ENCODE measurements at regions not wholly inside any gene's neighbourhood (a gene's known extent, or its start where the extent isn't known, plus 50 kb on each side); places are given as distances from the start of the nearest gene placed in this dataset.

DNA sequence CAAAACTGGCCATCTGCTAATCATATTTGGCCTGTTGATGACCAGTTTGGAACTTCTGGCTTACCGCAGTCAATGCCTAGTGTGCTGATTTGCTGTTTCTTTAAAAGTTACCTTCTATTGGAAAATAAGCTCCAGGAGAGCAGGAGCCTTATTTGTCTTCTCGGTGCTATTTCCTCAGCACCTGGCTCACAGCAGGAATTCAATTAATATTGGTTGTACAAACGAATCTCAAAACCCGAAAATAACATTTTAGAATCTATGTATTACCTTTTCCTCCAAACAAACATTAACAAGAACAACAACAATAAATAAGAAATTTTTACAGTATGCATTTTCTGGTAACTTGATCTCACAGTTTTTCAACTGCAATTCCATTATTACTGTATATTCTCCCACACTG, 1080.7 kb upstream of the MAP3K7 start:
- in situ Hi-C loops (cut with HindIII; ENCODE audit: low sequenced_read_pairs), result no loop called here
- TF ChIP-seq, protein P1, sequence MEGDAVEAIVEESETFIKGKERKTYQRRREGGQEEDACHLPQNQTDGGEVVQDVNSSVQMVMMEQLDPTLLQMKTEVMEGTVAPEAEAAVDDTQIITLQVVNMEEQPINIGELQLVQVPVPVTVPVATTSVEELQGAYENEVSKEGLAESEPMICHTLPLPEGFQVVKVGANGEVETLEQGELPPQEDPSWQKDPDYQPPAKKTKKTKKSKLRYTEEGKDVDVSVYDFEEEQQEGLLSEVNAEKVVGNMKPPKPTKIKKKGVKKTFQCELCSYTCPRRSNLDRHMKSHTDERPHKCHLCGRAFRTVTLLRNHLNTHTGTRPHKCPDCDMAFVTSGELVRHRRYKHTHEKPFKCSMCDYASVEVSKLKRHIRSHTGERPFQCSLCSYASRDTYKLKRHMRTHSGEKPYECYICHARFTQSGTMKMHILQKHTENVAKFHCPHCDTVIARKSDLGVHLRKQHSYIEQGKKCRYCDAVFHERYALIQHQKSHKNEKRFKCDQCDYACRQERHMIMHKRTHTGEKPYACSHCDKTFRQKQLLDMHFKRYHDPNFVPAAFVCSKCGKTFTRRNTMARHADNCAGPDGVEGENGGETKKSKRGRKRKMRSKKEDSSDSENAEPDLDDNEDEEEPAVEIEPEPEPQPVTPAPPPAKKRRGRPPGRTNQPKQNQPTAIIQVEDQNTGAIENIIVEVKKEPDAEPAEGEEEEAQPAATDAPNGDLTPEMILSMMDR (IDR thresholded peaks at IDR 0.05; ENCODE audit: low read depth, low read length), result no peak
- H3K4me3 ChIP-seq (ENCODE audit: low read depth, low read length), result no peak overlapping the region
- DNase-seq (ENCODE audit: low read depth, low spot score), result no peak

DNA sequence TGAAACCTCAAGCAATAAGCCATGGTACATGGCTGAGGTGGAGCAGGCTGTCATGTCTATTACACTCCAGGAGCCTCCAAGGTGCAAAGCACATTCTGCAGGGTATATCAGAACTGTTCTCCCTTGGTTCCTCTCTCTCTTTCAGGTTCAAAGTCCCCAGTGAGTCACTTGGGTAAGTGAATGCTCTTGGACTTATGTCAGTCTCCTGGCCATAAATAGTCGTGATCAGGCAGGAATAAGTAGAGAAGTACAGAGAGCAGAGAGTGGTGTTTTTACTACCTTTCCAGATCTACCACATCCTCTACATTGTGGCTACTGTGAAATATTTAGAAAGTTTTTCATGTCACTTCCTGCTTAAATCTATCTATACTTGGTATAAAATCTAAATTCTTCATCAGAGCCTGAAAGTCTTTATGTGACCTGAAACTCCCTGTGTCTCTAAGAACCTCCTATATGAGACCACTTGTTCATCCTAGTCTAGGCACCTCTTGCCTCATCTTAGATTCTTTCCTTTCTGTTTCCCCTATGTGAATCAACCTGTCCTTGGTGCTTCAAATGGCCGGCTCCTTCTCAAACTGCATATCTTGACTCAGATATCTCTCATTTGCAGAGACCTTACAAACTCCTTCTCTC, 1077.6 kb upstream of the MAP3K7 start:
- no peak for DNase-seq (ENCODE audit: low read depth, low spot score)
- TF ChIP-seq, protein P1 (IDR thresholded peaks at IDR 0.05; ENCODE audit: low read depth, low read length), result no peak
- in situ Hi-C loops (cut with HindIII; ENCODE audit: low sequenced_read_pairs), result no loop called here
- H3K4me3 ChIP-seq (ENCODE audit: low read depth, low read length), result no peak overlapping the region

DNA sequence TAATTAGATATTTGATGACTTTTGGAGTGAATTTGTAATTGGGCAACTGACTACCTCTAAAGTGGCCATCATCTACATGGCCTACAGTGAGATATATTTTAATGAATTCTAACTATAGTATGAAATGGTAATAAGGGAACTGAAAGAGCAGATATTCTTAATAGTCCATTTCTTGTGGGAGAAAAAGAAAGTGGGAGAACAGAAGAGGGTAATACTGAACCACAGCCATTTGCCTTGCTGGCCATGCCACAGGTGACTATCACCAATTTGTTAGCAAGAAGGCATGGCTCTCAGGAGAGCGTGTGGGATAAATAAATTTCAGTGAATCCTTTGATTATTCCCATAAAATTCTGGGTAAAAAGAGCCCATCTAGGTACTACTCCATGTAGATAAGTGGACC, 1074.0 kb upstream of the MAP3K7 start:
- H3K4me3 ChIP-seq (ENCODE audit: low read depth, low read length), result no peak overlapping the region
- TF ChIP-seq, protein P1 (IDR thresholded peaks at IDR 0.05; ENCODE audit: low read depth, low read length), result no peak
- DNase-seq (ENCODE audit: low read depth, low spot score), result no peak
- in situ Hi-C loops (cut with HindIII; ENCODE audit: low sequenced_read_pairs), result no loop called here

DNA sequence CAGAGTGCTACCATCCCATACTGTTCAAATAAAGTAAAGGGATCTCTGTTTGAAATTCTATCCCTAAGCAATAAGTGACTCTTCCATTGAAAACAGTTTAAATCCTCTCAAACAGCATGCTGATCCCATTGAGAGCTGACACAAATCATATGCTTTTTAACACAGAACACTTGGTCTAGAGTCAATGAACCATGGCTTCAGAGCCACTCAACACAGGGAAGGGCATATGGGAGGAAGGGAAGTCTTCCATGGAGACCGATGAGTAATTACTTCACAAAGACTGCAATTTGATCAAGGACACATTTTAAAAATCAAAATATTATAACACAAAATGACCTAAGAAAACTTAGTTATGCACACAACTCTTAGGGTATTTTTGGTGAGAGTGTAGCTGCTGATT, 1073.0 kb upstream of the MAP3K7 start:
- DNase-seq (ENCODE audit: low read depth, low spot score), result no peak
- no peak overlapping the region for H3K4me3 ChIP-seq (ENCODE audit: low read depth, low read length)
- in situ Hi-C loops (cut with HindIII; ENCODE audit: low sequenced_read_pairs), result no loop called here
- TF ChIP-seq, protein P1 (IDR thresholded peaks at IDR 0.05; ENCODE audit: low read depth, low read length), result no peak

DNA sequence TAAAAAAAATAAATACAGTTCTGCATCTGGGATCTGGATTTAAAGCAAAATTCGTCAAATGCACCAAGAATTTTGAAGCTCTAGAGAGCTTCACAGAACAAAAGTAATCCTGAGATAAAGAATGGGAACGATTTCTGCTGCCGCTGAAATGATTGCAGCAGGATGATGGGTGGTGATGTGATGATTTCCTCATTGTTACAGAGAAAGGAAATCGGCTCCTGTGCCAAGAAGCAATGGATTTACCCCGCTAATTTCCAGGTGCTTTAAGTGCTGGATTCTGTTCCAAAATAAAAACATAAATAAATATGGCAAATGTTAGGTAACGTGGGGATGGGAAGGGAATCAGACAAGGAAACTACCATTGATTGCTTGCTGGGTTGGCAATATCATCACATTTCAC, 1067.9 kb upstream of the MAP3K7 start:
- in situ Hi-C loops (cut with HindIII; ENCODE audit: low sequenced_read_pairs), result no loop called here
- no peak overlapping the region for H3K4me3 ChIP-seq (ENCODE audit: low read depth, low read length)
- DNase-seq (ENCODE audit: low read depth, low spot score), result no peak
- TF ChIP-seq, protein P1 (IDR thresholded peaks at IDR 0.05; ENCODE audit: low read depth, low read length), result no peak

DNA sequence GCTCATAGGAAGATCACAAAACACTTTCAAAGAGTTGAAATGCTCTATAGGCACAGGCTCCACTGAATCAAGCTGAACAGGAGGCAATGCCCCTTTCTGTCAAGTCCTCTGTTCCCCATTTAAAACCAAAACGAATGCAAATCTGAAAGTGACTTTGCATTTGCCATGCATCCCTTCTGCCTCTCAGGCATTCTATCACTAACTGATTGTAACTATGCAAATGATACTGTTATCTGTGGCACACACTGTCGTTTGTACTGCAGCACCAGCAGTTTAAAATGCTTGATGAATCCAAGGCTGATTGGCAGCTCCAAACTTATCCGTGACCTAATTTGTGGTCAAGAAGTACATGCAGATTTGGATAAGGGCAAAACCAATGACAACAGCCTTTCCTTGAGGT, 1067.5 kb upstream of the MAP3K7 start:
- in situ Hi-C loops (cut with HindIII; ENCODE audit: low sequenced_read_pairs), result no loop called here

More for the DNA sequence above, 1067.5 kb upstream of the MAP3K7 start:
- no peak overlapping the region for H3K4me3 ChIP-seq (ENCODE audit: low read depth, low read length)
- no peak for DNase-seq (ENCODE audit: low read depth, low spot score)
- TF ChIP-seq, protein P1 (IDR thresholded peaks at IDR 0.05; ENCODE audit: low read depth, low read length), result no peak

All from astrocyte of the spinal cord (primary cell).